IMR-90 (cell line): ENCODE measurements at regions not wholly inside any gene's neighbourhood (a gene's known extent, or its start where the extent isn't known, plus 50 kb on each side); places are given as distances from the start of the nearest gene placed in this dataset.

ENCODE experiments used
- BHLHE40 ChIP-seq: fragments of 150-350 bp; IDR thresholded peaks from 2 replicates; pipeline ENCODE4 v1.6.1; 2016; ENCODE audit warnings: mild to moderate bottlenecking, low read depth, low read length
- MXI1 ChIP-seq: IDR thresholded peaks from 2 replicates; pipeline ENCODE4 v1.6.1; 2012; ENCODE audit warnings: low read depth, mild to moderate bottlenecking, low read length, moderate library complexity, borderline replicate concordance
- NFE2L2 ChIP-seq: fragments of 150-350 bp; IDR thresholded peaks from 2 replicates; pipeline ENCODE4 v1.6.1; 2016; ENCODE audit warnings: low read depth, mild to moderate bottlenecking, low read length
- POLR2A ChIP-seq: IDR thresholded peaks from 2 replicates; pipeline ENCODE4 v1.6.1; 2012; ENCODE audit warnings: mild to moderate bottlenecking, low read depth, low read length
- TF ChIP-seq, protein P1 (sequence below): fragments of 150-350 bp; IDR thresholded peaks from 2 replicates; pipeline ENCODE4 v1.6.1; 2017; ENCODE audit warnings: mild to moderate bottlenecking, antibody characterized with exemption, low read length, low read depth
- TF ChIP-seq, protein P2 (sequence below): conservative IDR thresholded peaks from 2 replicates; pipeline ENCODE4 v1.5.1; 2012; ENCODE audit warnings: mild to moderate bottlenecking, low read depth, low read length, improper control_type of control experiment

DNA sequence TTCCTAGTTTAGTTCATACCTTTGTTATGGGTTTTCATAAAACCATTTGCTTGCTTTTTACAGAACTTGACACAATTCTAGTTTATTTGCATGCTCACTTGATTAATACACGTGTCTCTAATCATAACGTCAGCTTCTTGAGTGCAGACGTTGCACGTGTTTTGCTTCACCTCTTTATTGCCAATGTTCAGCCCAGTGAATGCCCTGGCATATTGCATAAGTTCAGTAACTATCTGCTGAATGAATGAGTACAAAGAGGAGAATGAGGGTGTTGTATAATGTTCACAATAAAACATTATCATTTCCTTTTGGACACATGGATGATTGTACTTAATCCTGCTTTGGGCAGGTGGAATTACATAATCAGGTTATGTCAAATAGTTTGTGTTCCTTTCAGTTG is 519.8 kb downstream of the HS3ST4 start:
- TF ChIP-seq, protein P1, sequence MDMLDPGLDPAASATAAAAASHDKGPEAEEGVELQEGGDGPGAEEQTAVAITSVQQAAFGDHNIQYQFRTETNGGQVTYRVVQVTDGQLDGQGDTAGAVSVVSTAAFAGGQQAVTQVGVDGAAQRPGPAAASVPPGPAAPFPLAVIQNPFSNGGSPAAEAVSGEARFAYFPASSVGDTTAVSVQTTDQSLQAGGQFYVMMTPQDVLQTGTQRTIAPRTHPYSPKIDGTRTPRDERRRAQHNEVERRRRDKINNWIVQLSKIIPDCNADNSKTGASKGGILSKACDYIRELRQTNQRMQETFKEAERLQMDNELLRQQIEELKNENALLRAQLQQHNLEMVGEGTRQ, result no peak
- TF ChIP-seq, protein P2, sequence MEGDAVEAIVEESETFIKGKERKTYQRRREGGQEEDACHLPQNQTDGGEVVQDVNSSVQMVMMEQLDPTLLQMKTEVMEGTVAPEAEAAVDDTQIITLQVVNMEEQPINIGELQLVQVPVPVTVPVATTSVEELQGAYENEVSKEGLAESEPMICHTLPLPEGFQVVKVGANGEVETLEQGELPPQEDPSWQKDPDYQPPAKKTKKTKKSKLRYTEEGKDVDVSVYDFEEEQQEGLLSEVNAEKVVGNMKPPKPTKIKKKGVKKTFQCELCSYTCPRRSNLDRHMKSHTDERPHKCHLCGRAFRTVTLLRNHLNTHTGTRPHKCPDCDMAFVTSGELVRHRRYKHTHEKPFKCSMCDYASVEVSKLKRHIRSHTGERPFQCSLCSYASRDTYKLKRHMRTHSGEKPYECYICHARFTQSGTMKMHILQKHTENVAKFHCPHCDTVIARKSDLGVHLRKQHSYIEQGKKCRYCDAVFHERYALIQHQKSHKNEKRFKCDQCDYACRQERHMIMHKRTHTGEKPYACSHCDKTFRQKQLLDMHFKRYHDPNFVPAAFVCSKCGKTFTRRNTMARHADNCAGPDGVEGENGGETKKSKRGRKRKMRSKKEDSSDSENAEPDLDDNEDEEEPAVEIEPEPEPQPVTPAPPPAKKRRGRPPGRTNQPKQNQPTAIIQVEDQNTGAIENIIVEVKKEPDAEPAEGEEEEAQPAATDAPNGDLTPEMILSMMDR, result no peak
- TF ChIP-seq BHLHE40 (no peak), MXI1 (no peak), POLR2A (no peak), NFE2L2 (no peak)
